ENCODE measurements at regions not wholly inside any gene's neighbourhood (a gene's known extent, or its start where the extent isn't known, plus 50 kb on each side); places are given as distances from the start of the nearest gene placed in this dataset.

DNA sequence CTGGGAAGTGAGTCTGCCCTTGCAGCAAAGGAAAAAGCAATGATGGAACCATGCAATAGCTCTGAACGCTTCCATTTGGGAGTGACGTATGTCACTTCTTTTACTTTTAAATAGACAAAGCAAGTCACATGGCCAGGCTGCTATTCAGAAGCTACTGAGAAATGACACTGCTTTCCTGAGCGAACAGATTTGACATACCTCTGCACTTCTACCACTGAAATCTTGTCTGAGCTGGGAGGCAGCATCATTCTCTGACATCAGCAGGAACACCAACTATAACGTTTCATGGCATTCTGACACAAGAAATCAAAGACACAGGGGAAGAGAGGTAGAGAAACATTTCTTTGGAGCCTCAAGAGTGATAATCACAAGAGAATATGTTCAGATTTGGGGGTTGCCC, 271.1 kb downstream of the SNX13 start:
- TF ChIP-seq, protein P1, sequence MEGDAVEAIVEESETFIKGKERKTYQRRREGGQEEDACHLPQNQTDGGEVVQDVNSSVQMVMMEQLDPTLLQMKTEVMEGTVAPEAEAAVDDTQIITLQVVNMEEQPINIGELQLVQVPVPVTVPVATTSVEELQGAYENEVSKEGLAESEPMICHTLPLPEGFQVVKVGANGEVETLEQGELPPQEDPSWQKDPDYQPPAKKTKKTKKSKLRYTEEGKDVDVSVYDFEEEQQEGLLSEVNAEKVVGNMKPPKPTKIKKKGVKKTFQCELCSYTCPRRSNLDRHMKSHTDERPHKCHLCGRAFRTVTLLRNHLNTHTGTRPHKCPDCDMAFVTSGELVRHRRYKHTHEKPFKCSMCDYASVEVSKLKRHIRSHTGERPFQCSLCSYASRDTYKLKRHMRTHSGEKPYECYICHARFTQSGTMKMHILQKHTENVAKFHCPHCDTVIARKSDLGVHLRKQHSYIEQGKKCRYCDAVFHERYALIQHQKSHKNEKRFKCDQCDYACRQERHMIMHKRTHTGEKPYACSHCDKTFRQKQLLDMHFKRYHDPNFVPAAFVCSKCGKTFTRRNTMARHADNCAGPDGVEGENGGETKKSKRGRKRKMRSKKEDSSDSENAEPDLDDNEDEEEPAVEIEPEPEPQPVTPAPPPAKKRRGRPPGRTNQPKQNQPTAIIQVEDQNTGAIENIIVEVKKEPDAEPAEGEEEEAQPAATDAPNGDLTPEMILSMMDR (IDR thresholded peaks at IDR 0.05; ENCODE audit: low read depth, low read length, missing control alignments): no peak
- DNase-seq: no peak
- in situ Hi-C loops (cut with HindIII; ENCODE audit: low pct_ligation_motif_present, low sequenced_read_pairs): loop anchor here (25.0 kb wide), 1 partner anchor 682 kb away; no protein-coding TSS in a partner anchor
- H3K36me3 ChIP-seq (replicated peaks): no peaks in the 10 kb centered on the region
- H3K27me3 ChIP-seq (replicated peaks): no peaks in the 10 kb centered on the region
- no peak overlapping the region for H3K4me3 ChIP-seq (ENCODE audit: low read depth, low read length)
- H3K27ac ChIP-seq: no peak overlapping the region

DNA sequence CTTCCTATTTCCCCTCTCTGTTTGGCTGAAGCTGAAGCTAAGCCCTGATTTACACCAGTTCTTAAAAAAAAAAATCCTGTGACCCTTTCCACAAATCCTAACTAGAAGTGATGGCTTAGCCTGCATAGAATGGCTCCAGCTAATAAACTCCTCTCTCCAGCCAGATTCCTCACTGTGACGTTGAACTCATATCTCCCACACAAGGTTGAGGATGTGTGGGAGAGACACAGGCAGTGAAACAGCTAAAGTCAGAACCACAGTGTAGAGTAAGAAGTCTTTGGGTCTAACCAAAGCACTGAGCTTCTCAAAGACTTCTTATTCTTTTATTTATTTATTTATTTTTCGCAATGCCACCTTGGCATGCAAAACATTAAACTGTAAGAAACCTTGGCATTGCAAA, 268.3 kb downstream of the SNX13 start:
- in situ Hi-C loops (cut with HindIII; ENCODE audit: low pct_ligation_motif_present, low sequenced_read_pairs): loop anchor here (25.0 kb wide), 1 partner anchor 685 kb away; no protein-coding TSS in a partner anchor
- TF ChIP-seq, protein P1 (IDR thresholded peaks at IDR 0.05; ENCODE audit: low read depth, low read length, missing control alignments): no peak
- no peaks in the 10 kb centered on the region for H3K27me3 ChIP-seq (replicated peaks)
- no peak overlapping the region for H3K27ac ChIP-seq
- no peak overlapping the region for H3K4me3 ChIP-seq (ENCODE audit: low read depth, low read length)
- no peak for DNase-seq
- no peaks in the 10 kb centered on the region for H3K36me3 ChIP-seq (replicated peaks)

DNA sequence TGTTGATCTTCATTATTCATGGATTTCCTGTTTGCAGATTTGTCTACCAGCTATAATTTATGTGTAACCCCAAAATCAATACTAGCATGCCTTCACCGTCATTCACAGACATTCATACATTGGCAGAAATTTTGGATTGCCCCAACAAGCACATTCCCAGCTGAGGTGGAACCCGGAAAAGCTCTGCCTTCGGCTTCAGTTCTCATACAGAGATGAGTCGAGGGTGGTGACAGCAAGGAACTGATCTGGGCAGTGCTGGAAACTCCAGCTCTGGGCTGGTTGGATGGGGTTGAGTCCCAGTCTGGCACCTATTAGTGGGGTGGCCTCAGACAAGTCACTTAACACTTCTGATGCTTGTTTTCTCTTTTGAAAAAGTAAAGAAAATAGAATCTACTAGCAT, 267.5 kb downstream of the SNX13 start:
- H3K27ac ChIP-seq: no peak overlapping the region
- TF ChIP-seq, protein P1 (IDR thresholded peaks at IDR 0.05; ENCODE audit: low read depth, low read length, missing control alignments): no peak
- in situ Hi-C loops (cut with HindIII; ENCODE audit: low pct_ligation_motif_present, low sequenced_read_pairs): loop anchor here (25.0 kb wide), 1 partner anchor 685 kb away; no protein-coding TSS in a partner anchor
- H3K4me3 ChIP-seq (ENCODE audit: low read depth, low read length): no peak overlapping the region
- no peaks in the 10 kb centered on the region for H3K36me3 ChIP-seq (replicated peaks)
- no peak for DNase-seq
- no peaks in the 10 kb centered on the region for H3K27me3 ChIP-seq (replicated peaks)

DNA sequence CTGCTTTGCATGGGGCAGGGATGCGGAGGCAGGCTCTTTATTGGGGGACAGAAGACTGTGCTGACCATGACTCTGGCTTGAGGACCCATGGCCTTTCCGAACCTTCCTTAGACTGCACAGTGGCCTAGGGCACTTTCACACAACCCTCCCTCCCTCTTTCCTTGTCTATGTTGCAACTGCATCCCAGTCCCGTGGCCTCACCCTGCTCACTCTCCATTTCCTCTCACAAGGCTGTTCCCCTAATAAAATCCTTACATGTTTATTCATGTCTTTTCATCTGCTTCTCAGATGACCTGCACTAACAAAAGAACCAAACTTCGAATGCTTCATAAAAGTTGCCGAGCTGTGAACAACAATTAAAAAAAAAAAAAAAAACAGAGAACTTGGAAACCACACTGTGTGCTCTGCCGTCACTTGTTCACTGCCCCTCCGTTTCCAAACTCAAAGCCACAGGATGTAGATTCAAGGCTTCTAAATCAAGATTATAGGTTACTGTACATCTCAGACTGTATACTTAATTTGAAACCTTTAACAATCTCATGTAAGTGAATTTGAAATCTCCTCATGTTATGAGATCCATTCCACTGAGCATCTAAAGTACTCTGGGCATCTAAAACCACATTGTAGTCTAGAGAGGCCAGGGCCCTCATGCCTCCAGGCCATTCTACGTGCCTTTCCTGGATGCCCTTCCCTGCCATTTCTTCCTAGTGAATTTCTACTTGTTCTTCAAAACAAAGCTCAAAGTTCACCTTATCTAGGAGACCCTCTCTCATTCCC, 265.9 kb downstream of the SNX13 start:
- TF ChIP-seq, protein P1 (IDR thresholded peaks at IDR 0.05; ENCODE audit: low read depth, low read length, missing control alignments): no peak
- H3K36me3 ChIP-seq (replicated peaks): no peaks in the 10 kb centered on the region
- in situ Hi-C loops (cut with HindIII; ENCODE audit: low pct_ligation_motif_present, low sequenced_read_pairs): loop anchor here (25.0 kb wide), 1 partner anchor 687 kb away; no protein-coding TSS in a partner anchor
- H3K27me3 ChIP-seq (replicated peaks): no peaks in the 10 kb centered on the region
- no peak for DNase-seq
- H3K4me3 ChIP-seq (ENCODE audit: low read depth, low read length): no peak overlapping the region
- H3K27ac ChIP-seq: no peak overlapping the region

DNA sequence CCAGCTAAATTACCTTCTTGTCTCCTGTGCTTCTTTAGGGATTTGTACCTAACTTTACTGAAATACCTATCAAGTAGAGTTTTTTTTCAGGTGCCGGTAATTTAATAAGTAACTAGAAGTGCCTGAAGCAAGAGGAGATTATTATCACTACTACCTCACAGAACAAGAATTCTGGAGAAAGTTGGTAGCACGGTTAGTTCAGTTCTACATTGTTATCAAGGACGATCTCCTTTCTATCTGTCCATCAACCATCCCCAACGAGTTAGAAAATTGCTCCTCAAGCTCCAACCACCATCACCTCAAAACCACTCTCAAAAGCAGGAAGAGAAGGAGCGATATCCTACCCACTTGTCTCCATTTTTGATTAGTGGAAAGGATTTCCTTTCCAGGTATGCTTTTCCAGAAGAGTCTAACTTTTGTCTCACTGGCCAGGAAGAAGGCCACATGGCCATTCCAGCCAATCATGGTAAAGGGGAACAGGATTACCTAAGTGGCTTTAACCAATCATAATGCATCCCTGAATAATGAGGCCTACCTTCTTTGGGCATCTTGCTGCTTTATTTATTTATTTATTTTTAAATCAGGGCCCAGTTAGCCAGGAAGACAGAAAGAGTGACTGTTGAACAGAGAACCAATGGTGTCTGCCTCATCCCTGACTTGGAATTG, 265.2 kb downstream of the SNX13 start:
- in situ Hi-C loops (cut with HindIII; ENCODE audit: low pct_ligation_motif_present, low sequenced_read_pairs): loop anchor here (25.0 kb wide), 1 partner anchor 688 kb away; no protein-coding TSS in a partner anchor
- no peaks in the 10 kb centered on the region for H3K36me3 ChIP-seq (replicated peaks)
- H3K4me3 ChIP-seq (ENCODE audit: low read depth, low read length): no peak overlapping the region
- no peaks in the 10 kb centered on the region for H3K27me3 ChIP-seq (replicated peaks)
- TF ChIP-seq, protein P1 (IDR thresholded peaks at IDR 0.05; ENCODE audit: low read depth, low read length, missing control alignments): no peak
- no peak for DNase-seq
- H3K27ac ChIP-seq: no peak overlapping the region

All from brain microvascular endothelial cell (primary cell).